ENCODE measurements at regions not wholly inside any gene's neighbourhood (a gene's known extent, or its start where the extent isn't known, plus 50 kb on each side); places are given as distances from the start of the nearest gene placed in this dataset.

- no peak for TF ChIP-seq CTCF (IDR thresholded peaks at IDR 0.05; ENCODE audit: low read depth, low read length)
- H3K4me3 ChIP-seq (ENCODE audit: low read depth, low read length): no peak overlapping the region
Measured at GRCh38 chr14:82067221-82067875, 533.7 kb upstream of the SEL1L start.

DNA sequence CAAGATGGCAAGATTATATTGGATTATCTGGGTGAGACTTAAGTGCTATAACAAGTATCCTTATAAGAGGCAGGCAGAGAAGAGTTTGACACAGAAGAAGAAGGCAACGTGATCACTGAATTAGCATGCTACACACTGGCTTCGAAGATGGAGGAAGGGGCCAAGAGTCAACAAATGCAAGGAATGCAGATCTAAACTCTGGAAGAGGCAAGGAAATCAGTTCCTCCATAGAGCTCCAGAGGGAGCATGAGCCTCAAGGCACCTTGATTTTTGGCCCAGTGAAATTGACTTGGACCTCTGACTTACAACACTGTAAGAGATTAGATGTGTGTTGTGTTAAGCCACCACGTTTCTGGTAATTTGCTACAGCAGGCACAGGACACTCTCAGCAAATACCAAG, 536.4 kb upstream of the SEL1L start:
- H3K4me3 ChIP-seq (ENCODE audit: low read depth, low read length): no peak overlapping the region
- no peak for TF ChIP-seq CTCF (IDR thresholded peaks at IDR 0.05; ENCODE audit: low read depth, low read length)

DNA sequence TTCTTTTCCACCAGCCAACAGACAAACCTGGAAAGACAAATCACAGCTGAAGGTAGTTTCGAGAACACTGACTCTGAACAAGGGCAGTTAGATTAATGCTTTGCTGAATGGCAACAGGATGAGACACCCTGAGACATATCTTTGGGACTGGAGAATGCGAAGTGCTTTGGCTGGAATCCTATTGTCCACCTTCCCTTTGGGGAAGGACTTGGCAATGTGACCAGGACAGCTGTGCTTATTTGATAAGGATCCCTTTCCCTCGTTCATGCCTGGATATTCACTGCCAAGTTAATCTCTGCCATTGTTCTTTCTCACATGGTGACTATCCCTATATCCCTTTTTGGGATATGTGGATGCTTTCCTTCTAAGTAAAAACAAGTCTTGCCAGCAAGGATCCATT, 537.1 kb upstream of the SEL1L start:
- no peak overlapping the region for H3K4me3 ChIP-seq (ENCODE audit: low read depth, low read length)
- no peak for TF ChIP-seq CTCF (IDR thresholded peaks at IDR 0.05; ENCODE audit: low read depth, low read length)

GRCh38 chr14:82073547-82073946, 539.9 kb upstream of the SEL1L start:
- no peak for TF ChIP-seq CTCF (IDR thresholded peaks at IDR 0.05; ENCODE audit: low read depth, low read length)
- no peak overlapping the region for H3K4me3 ChIP-seq (ENCODE audit: low read depth, low read length)

GRCh38 chr14:82075566-82075965, 541.9 kb upstream of the SEL1L start:
- no peak overlapping the region for H3K4me3 ChIP-seq (ENCODE audit: low read depth, low read length)
- TF ChIP-seq CTCF (IDR thresholded peaks at IDR 0.05; ENCODE audit: low read depth, low read length): no peak

- TF ChIP-seq CTCF (IDR thresholded peaks at IDR 0.05; ENCODE audit: low read depth, low read length): no peak
Measured at GRCh38 chr14:82079553-82079952, 545.9 kb upstream of the SEL1L start.

DNA sequence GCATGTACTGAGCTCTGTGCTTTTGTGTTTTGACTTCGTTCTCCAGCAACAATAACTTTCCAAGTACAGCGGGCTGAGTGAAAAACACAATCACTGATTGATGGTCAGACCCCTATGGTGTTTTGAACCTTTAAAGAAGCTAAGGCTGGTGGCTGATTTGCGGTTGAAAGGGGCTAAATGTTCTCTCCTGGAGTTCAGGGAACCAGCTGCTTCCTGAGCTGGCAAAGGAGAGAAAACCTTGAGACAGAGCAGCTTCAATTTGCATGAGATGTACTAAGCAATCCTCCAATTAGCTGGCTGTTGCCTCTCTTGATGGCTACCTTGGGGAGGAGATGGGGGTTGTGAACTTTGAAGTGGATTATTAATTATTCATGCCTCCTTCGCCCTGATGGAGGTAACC, 546.7 kb upstream of the SEL1L start:
- H3K4me3 ChIP-seq (ENCODE audit: low read depth, low read length): no peak overlapping the region
- no peak for TF ChIP-seq CTCF (IDR thresholded peaks at IDR 0.05; ENCODE audit: low read depth, low read length)

More at GRCh38 chr14:82079553-82079952, 545.9 kb upstream of the SEL1L start:
- no peak overlapping the region for H3K4me3 ChIP-seq (ENCODE audit: low read depth, low read length)

All from WI38 (cell line).